NCI-H1417 treated with DMSO at 0.1 percent for 48 hours (cell line): ENCODE measurements at regions not wholly inside any gene's neighbourhood (a gene's known extent, or its start where the extent isn't known, plus 50 kb on each side); places are given as distances from the start of the nearest gene placed in this dataset.

Experiments used
- DNase-seq: peaks from one replicate; lab custom pipeline; 2025; lab: John Stamatoyannopoulos, UW

GRCh38 chr12:19710811-19711793 is 271.8 kb downstream of the AEBP2 start:
- DNase-seq = no peak

- no peak for DNase-seq
These were observed 272.7 kb downstream of the AEBP2 start for GRCh38 chr12:19712041-19712440.

- no peak for DNase-seq
These were observed 279.1 kb downstream of the AEBP2 start for GRCh38 chr12:19718401-19718800.

DNA sequence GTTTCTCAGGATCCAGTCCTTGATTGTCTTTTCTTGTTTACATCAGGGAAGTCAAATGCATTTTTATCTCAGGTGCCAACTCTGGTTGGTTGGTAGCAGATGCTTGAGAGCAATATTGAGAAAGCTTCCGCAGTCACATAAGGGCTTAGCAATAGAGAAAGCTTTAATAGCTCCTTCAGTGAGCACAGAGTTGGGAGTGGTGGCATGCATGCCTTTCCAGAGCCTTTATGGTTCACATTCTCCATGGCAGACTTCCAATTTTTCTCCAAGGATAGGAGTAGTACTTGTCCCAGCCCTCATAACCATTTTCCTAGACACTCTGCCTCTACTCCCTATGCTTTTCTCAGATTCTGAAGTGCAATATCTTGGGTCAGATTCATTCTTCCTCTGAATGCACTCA is 280.4 kb downstream of the AEBP2 start:
- DNase-seq = no peak

DNA sequence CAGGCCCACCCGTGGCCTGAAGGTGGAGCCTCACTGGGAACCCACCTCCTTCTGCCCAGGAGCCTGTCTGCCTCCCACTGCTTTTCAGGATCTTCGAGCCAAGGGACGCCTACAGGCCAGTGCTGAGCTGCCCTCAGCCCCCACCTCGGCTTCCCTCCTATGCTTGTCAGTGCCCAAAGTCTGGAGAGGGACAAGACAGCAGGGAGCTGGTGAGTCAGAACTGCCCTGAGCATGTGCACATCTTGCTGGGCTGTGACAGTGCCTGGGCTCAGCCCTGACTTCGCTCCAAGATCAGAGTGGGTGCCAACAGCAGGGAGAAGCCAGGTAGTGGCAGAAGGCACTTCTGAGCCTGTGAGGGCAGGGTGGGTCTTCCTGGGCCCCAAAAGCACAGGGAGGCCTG is 286.8 kb downstream of the AEBP2 start:
- no peak for DNase-seq

DNA sequence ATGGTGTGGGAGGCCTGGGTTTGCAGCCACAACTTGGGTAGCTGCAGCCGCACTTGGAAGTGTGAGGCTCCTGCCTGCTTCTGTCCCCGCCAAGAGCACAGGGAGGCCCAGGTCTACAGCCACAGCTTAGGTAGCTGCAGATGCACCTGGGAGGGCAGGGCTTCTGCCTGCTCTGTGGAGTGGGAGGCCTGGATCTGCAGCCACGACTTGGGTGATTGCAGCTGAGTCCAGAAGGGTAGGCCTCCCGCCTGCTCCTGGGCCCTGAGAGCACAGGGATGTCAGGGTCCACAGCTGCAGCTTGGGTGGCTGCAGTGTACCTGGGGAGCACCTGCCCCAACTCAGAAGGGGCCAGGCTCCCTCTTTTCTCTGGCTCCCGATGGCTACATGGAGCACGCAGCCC is 287.3 kb downstream of the AEBP2 start:
- DNase-seq = no peak

GRCh38 chr12:19737019-19737418 is 297.7 kb downstream of the AEBP2 start:
- DNase-seq = no peak

- DNase-seq = peak; percentile 23
These were observed 300.0 kb downstream of the AEBP2 start for GRCh38 chr12:19739195-19739776.

DNA sequence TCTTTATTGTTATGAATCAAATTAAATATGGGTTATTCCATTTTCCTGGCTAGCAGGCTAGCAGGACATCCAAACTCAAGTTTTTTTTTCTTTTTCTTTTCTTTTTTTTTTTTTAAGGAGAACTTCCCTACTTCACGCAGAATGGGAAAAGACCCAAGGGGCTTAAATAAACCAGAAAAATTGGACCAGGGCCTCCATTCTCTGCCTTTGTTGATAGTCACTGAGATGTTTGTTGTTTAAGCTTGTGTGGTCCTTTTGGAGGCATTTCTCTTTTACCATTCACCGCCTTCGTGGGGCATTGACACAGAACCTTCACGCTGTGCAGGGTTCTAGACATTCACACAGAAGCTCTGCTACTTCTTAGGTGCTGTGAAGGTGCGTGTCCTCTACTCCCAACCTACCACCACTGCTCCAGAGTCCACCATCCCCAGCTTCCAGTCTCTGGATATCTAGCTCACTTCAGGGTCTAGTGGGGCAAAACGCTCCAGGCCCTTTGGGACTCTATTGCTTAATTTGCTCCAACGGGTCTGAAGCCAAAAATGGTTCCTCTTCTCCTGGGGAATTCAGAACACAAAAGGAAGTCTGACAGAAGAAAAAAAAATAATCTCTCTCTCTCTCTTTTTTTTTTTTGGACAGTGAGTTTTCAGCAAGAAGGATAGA is 301.3 kb downstream of the AEBP2 start:
- DNase-seq = no peak

- no peak for DNase-seq
These were observed 301.8 kb downstream of the AEBP2 start for GRCh38 chr12:19741132-19741489.

DNA sequence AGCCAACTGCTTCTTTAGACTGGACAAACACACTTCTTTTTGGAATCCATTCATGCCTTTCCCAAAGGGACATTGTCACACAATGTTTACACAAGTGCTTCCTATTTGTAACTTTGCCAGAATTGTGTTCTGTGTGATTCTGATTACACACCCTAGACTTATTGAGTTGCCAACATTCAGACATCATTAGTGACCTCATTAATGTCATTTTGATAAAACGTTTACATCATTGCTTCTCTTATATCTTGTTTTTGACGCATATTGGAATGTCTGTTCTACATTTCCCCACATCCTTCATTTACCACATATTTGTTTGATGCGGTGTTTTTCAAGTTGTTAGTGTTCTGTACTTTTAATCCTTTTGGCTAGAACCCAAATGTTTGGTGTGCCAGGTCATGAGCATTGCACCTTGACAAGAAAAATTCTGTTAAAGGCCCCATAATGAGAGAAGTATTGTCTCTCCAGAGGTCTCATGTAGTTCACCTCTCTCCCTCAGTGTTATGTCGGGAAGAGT is 305.5 kb downstream of the AEBP2 start:
- no peak for DNase-seq

DNA sequence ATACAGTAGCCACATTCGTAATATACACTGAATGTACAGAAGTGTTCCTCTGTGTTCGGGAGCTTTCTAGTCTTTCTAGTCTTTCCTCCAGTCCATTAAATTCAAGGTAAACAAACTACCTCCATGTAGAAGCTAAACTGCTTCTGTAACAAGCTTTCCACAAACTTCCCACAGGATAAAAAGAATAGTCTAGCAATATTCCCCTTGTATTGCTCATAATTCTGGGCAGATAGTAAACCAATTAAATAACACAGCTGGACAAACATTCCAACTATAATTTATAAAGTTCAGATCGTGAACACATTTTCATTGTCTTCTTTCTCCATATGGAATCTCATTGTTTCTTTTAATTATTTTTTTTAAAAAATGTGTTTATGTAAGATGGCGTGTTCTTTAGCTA is 307.2 kb downstream of the AEBP2 start:
- no peak for DNase-seq

- DNase-seq = no peak
These were observed 310.7 kb downstream of the AEBP2 start for GRCh38 chr12:19749906-19750574.

- no peak for DNase-seq
These were observed 311.8 kb downstream of the AEBP2 start for GRCh38 chr12:19751078-19751477.

DNA sequence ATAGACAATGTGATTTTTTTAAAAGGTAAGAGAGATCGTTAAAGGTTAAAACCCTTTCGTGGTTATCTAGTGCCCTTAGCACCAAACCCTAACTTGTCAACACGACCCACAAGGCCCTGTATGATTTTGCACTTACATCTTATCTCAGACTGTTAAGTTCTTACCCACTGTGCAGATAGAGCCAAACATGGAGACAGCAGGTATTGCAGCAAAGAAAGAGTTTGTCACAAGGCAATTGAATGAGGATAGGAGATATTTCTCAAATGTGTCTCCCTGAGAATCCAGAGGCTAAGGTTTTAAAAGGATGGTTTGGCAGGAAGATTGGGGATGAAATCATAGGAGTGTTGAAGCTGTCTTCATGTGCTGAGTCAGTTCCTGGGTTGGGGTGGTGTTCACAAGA is 313.4 kb downstream of the AEBP2 start:
- DNase-seq = no peak

GRCh38 chr12:19755136-19755535 is 315.8 kb downstream of the AEBP2 start:
- no peak for DNase-seq

DNA sequence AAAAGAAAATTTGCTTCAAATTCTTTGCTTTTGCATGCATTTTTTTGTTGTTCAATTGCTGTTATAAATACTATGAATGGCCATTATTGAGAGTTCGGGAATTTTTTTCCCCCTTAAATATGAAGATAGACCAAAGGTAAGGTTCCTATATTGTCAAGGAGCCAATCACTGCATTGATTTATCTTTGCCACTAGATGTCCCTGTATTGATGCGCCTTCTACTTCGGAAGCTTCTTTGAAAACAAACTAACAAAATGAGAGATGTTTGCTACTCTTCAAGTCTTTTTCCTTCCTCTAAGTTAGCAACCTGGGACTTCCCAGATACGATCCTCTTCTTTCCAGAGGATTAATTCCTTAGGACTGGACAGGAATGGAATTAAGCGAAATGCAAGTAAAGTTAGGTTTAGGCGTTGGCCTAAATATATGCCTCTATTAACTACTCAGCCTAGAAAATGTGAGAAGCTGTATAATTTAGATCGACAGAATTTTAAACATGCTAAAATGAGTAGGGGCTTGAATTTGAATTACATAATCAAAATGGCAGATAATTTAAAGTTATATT is 318.1 kb downstream of the AEBP2 start:
- peak; percentile 16 for DNase-seq

GRCh38 chr12:19759227-19759626 is 319.9 kb downstream of the AEBP2 start:
- DNase-seq = no peak

GRCh38 chr12:19760611-19761010 is 321.3 kb downstream of the AEBP2 start:
- no peak for DNase-seq

DNA sequence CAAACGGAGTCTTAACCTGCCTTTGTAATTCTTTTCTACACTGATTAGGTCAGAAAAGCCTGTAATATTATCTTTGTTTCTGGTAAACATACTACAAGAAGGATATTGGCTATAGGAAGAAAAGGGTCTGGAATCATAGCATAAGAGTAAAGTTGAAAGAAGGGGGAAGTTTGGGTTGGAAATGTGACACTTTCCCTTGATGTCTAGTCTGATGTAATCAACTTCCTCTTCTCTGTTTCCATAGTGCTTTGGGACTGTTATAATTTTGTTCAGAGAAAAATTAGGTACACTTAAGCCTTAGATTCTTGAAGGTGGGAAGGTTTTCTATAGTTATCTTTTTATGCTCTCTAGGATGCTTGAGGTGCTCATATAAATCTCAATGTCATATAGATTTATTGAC is 322.2 kb downstream of the AEBP2 start:
- DNase-seq = no peak

DNA sequence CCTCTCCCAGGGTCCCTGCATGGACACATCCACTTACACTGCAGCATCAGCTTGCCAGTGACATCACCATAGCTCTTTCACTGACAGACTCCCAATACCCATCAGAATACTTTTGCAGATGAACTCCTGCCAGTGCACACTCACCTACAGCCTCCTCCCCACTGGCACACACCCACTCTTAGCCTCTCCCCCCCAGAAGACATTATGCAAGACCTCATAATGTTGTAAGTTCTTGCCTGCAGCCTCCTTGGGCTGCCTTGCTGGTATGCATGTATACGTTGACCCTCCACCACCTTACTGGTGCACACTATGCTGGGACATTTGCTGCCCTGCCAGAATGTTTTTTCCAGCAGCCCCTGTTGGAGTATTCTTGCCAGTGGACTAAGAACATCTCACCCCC is 324.2 kb downstream of the AEBP2 start:
- DNase-seq = no peak

- no peak for DNase-seq
These were observed 325.1 kb downstream of the AEBP2 start for GRCh38 chr12:19764408-19764807.
